CD4-positive, alpha-beta memory T cell (primary cell): ENCODE measurements at regions not wholly inside any gene's neighbourhood (a gene's known extent, or its start where the extent isn't known, plus 50 kb on each side); places are given as distances from the start of the nearest gene placed in this dataset.
A peak's percentile ranks its signal among the peaks of the same experiment; 100 is the strongest.

Experiments used
- CTCF ChIA-PET: fragments of 350-600 bp; sonication (Branson Sonifier 250); formaldehyde crosslinking; loops from one replicate; lab custom pipeline; 2021; ENCODE audit warnings: inconsistent platforms; ENCODE audit not compliant: partially characterized antibody; lab: Charles Lee
- POLR2A ChIA-PET: fragments of 350-600 bp; sonication (Branson Sonifier 250); formaldehyde crosslinking; loops from one replicate; lab custom pipeline; 2021; ENCODE audit not compliant: partially characterized antibody; lab: Charles Lee
- DNase-seq, 5 donors: peaks; one replicate each; pipeline versions ENCODE4 v3.0.0 to v3.0.0-alpha.2; 2020 to 2022; ENCODE audit warnings: mixed read lengths in 1 of 5
- H3K27ac ChIP-seq: one replicate; pipeline ENCODE4 v1.7.0; 2013; ENCODE audit warnings: low read depth, low read length
- H3K27me3 ChIP-seq: 2 replicates; pipeline ENCODE4 v1.7.0; 2013; ENCODE audit warnings: mild to moderate bottlenecking, low read length, moderate library complexity; ENCODE audit not compliant: insufficient read depth
- H3K36me3 ChIP-seq: 2 replicates; pipeline ENCODE4 v1.7.0; 2013; ENCODE audit warnings: mild to moderate bottlenecking, low read length, moderate library complexity; ENCODE audit not compliant: insufficient read depth
- H3K4me1 ChIP-seq: 2 replicates; pipeline ENCODE4 v1.7.0; 2013; ENCODE audit warnings: mild to moderate bottlenecking, low read length, moderate library complexity; ENCODE audit not compliant: insufficient read depth
- H3K4me3 ChIP-seq, 2 donors: one replicate each; pipeline ENCODE4 v1.7.0; 2013; ENCODE audit warnings: low read length in 2 of 2, mild to moderate bottlenecking in 1 of 2
- H3K9me3 ChIP-seq, 2 donors: one replicate each; pipeline ENCODE4 v1.7.0; 2013; ENCODE audit warnings: low read length in 2 of 2, control low read depth in 1 of 2; ENCODE audit not compliant: control insufficient read depth in 1 of 2
- H3K27ac Mint-ChIP-seq, 7 donors: one replicate each; pipeline ENCODE4 v1.8.0; 2020 to 2021; ENCODE audit warnings: mixed read lengths in 7 of 7, mild to moderate bottlenecking in 6 of 7, inconsistent platforms in 3 of 7, moderate library complexity in 3 of 7
- H3K27me3 Mint-ChIP-seq, 2 donors: one replicate each; pipeline ENCODE4 v1.8.0; 2020 to 2021; ENCODE audit warnings: mixed read lengths in 2 of 2
- H3K36me3 Mint-ChIP-seq, 2 donors: one replicate each; pipeline ENCODE4 v1.8.0; 2020 to 2021; ENCODE audit warnings: mixed read lengths in 2 of 2, inconsistent platforms in 1 of 2, mild to moderate bottlenecking in 1 of 2
- H3K4me1 Mint-ChIP-seq, 4 donors: one replicate each; pipeline ENCODE4 v1.8.0; 2020 to 2021; ENCODE audit warnings: mixed read lengths in 4 of 4, mild to moderate bottlenecking in 1 of 4
- H3K4me3 Mint-ChIP-seq, 8 donors: one replicate each; pipeline ENCODE4 v1.8.0; 2020 to 2021; ENCODE audit warnings: mixed read lengths in 8 of 8, mild to moderate bottlenecking in 7 of 8, moderate library complexity in 6 of 8, inconsistent platforms in 3 of 8
- H3K9me3 Mint-ChIP-seq, 8 donors: one replicate each; pipeline ENCODE4 v1.8.0; 2020 to 2021; ENCODE audit warnings: mixed read lengths in 8 of 8, mild to moderate bottlenecking in 5 of 8, inconsistent platforms in 3 of 8, moderate library complexity in 1 of 8
- intact Hi-C: fragments of 100-400 bp; cut with micrococcal nuclease; formaldehyde crosslinking; loops from one replicate; pipeline ENCODE4 v1.15.1; 2023

GRCh38 chr16:86338403-86339115, 171.8 kb upstream of the FOXF1 start:
- POLR2A ChIA-PET, result no interaction called here
- CTCF ChIA-PET, result no interaction called here
- no peaks in the 10 kb centered on the region for H3K4me1 Mint-ChIP-seq
- H3K4me1 ChIP-seq, result no peaks in the 10 kb centered on the region
- intact Hi-C loops, result no loop called here
- no peak for DNase-seq
- H3K4me3 ChIP-seq, result no peak overlapping the region
- no peaks in the 10 kb centered on the region for H3K36me3 ChIP-seq
- H3K27ac Mint-ChIP-seq, result no peak overlapping the region
- H3K27ac ChIP-seq, result no peak overlapping the region
- peak overlapping the region in 1 of 8 donors; percentile 4 for H3K4me3 Mint-ChIP-seq
- H3K9me3 Mint-ChIP-seq, result peaks cover 0 to 4% (median 0%) of the 10 kb centered on the region in 8 donors
- H3K27me3 ChIP-seq, result no peaks in the 10 kb centered on the region
- H3K36me3 Mint-ChIP-seq, result no peaks in the 10 kb centered on the region
- H3K9me3 ChIP-seq, result no peaks in the 10 kb centered on the region
- peaks cover 16 to 17% of the 10 kb centered on the region in 2 donors for H3K27me3 Mint-ChIP-seq

- Histone ChIP-seq H3K27me3 (no peaks in the 10 kb centered on the region), H3K4me3 (no peak overlapping the region), H3K36me3 (no peaks in the 10 kb centered on the region), H3K27ac (no peak overlapping the region), H3K4me1 (no peaks in the 10 kb centered on the region), H3K9me3 (no peaks in the 10 kb centered on the region)
- Mint-ChIP-seq H3K27ac (no peak overlapping the region), H3K36me3 (no peaks in the 10 kb centered on the region), H3K9me3 (peaks cover 0 to 4% (median 0%) of the 10 kb centered on the region in 8 donors), H3K4me3 (no peak overlapping the region), H3K4me1 (no peaks in the 10 kb centered on the region), H3K27me3 (peaks cover 20 to 23% of the 10 kb centered on the region in 2 donors)
- CTCF ChIA-PET, result interaction anchor here (1.1 to 1.3 kb wide), 2 partner anchors 13 to 14 kb away, joined by 3 to 4 read pairs; no protein-coding TSS in a partner anchor
- intact Hi-C loops, result no loop called here
- DNase-seq, result no peak
- POLR2A ChIA-PET, result no interaction called here
These were observed 168.0 kb upstream of the FOXF1 start for GRCh38 chr16:86342161-86342834.

- H3K4me1 Mint-ChIP-seq, result no peaks in the 10 kb centered on the region
- peaks cover 0 to 4% (median 0%) of the 10 kb centered on the region in 8 donors for H3K9me3 Mint-ChIP-seq
- Histone ChIP-seq H3K27me3 (no peaks in the 10 kb centered on the region), H3K4me1 (no peaks in the 10 kb centered on the region), H3K27ac (no peak overlapping the region), H3K4me3 (no peak overlapping the region), H3K9me3 (no peaks in the 10 kb centered on the region), H3K36me3 (no peaks in the 10 kb centered on the region)
- intact Hi-C loops, result no loop called here
- H3K4me3 Mint-ChIP-seq, result no peak overlapping the region
- no peak overlapping the region for H3K27ac Mint-ChIP-seq
- H3K36me3 Mint-ChIP-seq, result no peaks in the 10 kb centered on the region
- DNase-seq, result no peak
- CTCF ChIA-PET, result interaction anchor here (1.1 to 1.3 kb wide), 2 partner anchors 12 to 13 kb away, joined by 3 to 4 read pairs; no protein-coding TSS in a partner anchor
- H3K27me3 Mint-ChIP-seq, result peaks cover 21 to 23% of the 10 kb centered on the region in 2 donors
- POLR2A ChIA-PET, result no interaction called here
These were observed 167.1 kb upstream of the FOXF1 start for GRCh38 chr16:86343027-86343795.

- Mint-ChIP-seq H3K9me3 (peaks cover 0 to 4% (median 0%) of the 10 kb centered on the region in 8 donors), H3K4me1 (no peaks in the 10 kb centered on the region), H3K27me3 (peaks cover 21 to 23% of the 10 kb centered on the region in 2 donors), H3K4me3 (no peak overlapping the region), H3K36me3 (no peaks in the 10 kb centered on the region), H3K27ac (no peak overlapping the region)
- intact Hi-C loops, result no loop called here
- Histone ChIP-seq H3K27ac (no peak overlapping the region), H3K4me1 (no peaks in the 10 kb centered on the region), H3K9me3 (no peaks in the 10 kb centered on the region), H3K27me3 (no peaks in the 10 kb centered on the region), H3K36me3 (no peaks in the 10 kb centered on the region), H3K4me3 (no peak overlapping the region)
- POLR2A ChIA-PET, result no interaction called here
- CTCF ChIA-PET, result interaction anchor here (1.3 kb wide), 1 partner anchor 12 kb away, joined by 4 read pairs; no protein-coding TSS in a partner anchor
- no peak for DNase-seq
These were observed 166.3 kb upstream of the FOXF1 start for GRCh38 chr16:86343796-86344585.

GRCh38 chr16:86344586-86344871, 165.8 kb upstream of the FOXF1 start:
- no peaks in the 10 kb centered on the region for H3K36me3 ChIP-seq
- no peaks in the 10 kb centered on the region for H3K4me1 ChIP-seq
- no peaks in the 10 kb centered on the region for H3K36me3 Mint-ChIP-seq
- H3K27ac ChIP-seq, result no peak overlapping the region
- no peak overlapping the region for H3K4me3 ChIP-seq
- H3K27ac Mint-ChIP-seq, result no peak overlapping the region
- H3K27me3 Mint-ChIP-seq, result peaks cover 20 to 26% of the 10 kb centered on the region in 2 donors
- intact Hi-C loops, result no loop called here
- ChIA-PET POLR2A (no interaction called here), CTCF (no interaction called here)
- H3K27me3 ChIP-seq, result no peaks in the 10 kb centered on the region
- H3K9me3 ChIP-seq, result no peaks in the 10 kb centered on the region
- no peak overlapping the region for H3K4me3 Mint-ChIP-seq
- no peak for DNase-seq
- H3K9me3 Mint-ChIP-seq, result peaks cover 0 to 3% (median 0%) of the 10 kb centered on the region in 8 donors
- H3K4me1 Mint-ChIP-seq, result no peaks in the 10 kb centered on the region

GRCh38 chr16:86344881-86345280, 165.4 kb upstream of the FOXF1 start:
- no peak for DNase-seq
- ChIA-PET CTCF (no interaction called here), POLR2A (no interaction called here)
- Histone ChIP-seq H3K4me3 (no peak overlapping the region), H3K36me3 (no peaks in the 10 kb centered on the region), H3K27me3 (no peaks in the 10 kb centered on the region), H3K4me1 (no peaks in the 10 kb centered on the region), H3K9me3 (no peaks in the 10 kb centered on the region), H3K27ac (no peak overlapping the region)
- no peak overlapping the region for H3K4me3 Mint-ChIP-seq
- peaks cover 0 to 3% (median 0%) of the 10 kb centered on the region in 8 donors for H3K9me3 Mint-ChIP-seq
- no peak overlapping the region for H3K27ac Mint-ChIP-seq
- no peaks in the 10 kb centered on the region for H3K36me3 Mint-ChIP-seq
- peaks cover 20 to 29% of the 10 kb centered on the region in 2 donors for H3K27me3 Mint-ChIP-seq
- no peaks in the 10 kb centered on the region for H3K4me1 Mint-ChIP-seq
- intact Hi-C loops, result no loop called here
